Neural progenitor cell (in vitro differentiated cells): ENCODE measurements at regions not wholly inside any gene's neighbourhood (a gene's known extent, or its start where the extent isn't known, plus 50 kb on each side); places are given as distances from the start of the nearest gene placed in this dataset.

ENCODE experiments used
- EZH2 ChIP-seq: fragments of 200-600 bp; sonication (generic); IDR thresholded peaks from 2 replicates; pipeline ENCODE4 v1.6.1; 2017; ENCODE audit warnings: antibody characterized with exemption, mild to moderate bottlenecking, moderate library complexity
- TF ChIP-seq, protein P1 (sequence below): fragments of 200-600 bp; sonication (generic); IDR thresholded peaks from 2 replicates; pipeline ENCODE4 v1.5.1; 2017; ENCODE audit warnings: antibody characterized with exemption, mild to moderate bottlenecking

- TF ChIP-seq, protein P1, sequence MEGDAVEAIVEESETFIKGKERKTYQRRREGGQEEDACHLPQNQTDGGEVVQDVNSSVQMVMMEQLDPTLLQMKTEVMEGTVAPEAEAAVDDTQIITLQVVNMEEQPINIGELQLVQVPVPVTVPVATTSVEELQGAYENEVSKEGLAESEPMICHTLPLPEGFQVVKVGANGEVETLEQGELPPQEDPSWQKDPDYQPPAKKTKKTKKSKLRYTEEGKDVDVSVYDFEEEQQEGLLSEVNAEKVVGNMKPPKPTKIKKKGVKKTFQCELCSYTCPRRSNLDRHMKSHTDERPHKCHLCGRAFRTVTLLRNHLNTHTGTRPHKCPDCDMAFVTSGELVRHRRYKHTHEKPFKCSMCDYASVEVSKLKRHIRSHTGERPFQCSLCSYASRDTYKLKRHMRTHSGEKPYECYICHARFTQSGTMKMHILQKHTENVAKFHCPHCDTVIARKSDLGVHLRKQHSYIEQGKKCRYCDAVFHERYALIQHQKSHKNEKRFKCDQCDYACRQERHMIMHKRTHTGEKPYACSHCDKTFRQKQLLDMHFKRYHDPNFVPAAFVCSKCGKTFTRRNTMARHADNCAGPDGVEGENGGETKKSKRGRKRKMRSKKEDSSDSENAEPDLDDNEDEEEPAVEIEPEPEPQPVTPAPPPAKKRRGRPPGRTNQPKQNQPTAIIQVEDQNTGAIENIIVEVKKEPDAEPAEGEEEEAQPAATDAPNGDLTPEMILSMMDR = no peak
- no peak for TF ChIP-seq EZH2
Measured at GRCh38 chr1:73326663-73327062, 871.3 kb downstream of the LRRIQ3 start.
